ENCODE measurements at regions not wholly inside any gene's neighbourhood (a gene's known extent, or its start where the extent isn't known, plus 50 kb on each side); places are given as distances from the start of the nearest gene placed in this dataset.

GRCh38 chr4:52343595-52343994, 292.5 kb downstream of the SPATA18 start:
- TF ChIP-seq CTCF (IDR thresholded peaks at IDR 0.05) (no peak), POLR2A (IDR thresholded peaks at IDR 0.05) (no peak), POLR2AphosphoS5 (IDR thresholded peaks at IDR 0.05) (no peak)
